Fibroblast of upper back skin (primary cell): ENCODE measurements at regions not wholly inside any gene's neighbourhood (a gene's known extent, or its start where the extent isn't known, plus 50 kb on each side); places are given as distances from the start of the nearest gene placed in this dataset.

Experiments
- DNase-seq: peaks from one replicate; pipeline ENCODE4 v3.0.0-alpha.2; 2013

DNA sequence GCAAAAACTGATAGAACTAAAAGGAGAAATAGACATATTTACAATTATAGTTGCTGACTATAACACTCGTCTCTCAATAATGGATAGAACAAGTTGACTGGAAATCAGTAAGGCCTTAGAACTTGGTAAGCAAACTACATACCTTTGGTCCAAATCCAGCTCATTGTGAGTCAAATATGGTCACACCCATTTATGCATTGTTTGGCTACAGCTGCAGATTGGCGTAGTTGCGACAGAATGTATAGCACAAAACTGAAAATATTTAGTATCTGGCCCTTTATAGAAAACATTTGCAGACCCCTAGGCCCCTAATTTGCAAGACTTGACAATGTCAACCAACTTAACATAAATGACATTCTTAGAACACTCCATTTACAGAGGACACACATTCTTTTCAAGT lies 103.6 kb upstream of the EGR2 start:
- DNase-seq = peak; percentile 45

DNA sequence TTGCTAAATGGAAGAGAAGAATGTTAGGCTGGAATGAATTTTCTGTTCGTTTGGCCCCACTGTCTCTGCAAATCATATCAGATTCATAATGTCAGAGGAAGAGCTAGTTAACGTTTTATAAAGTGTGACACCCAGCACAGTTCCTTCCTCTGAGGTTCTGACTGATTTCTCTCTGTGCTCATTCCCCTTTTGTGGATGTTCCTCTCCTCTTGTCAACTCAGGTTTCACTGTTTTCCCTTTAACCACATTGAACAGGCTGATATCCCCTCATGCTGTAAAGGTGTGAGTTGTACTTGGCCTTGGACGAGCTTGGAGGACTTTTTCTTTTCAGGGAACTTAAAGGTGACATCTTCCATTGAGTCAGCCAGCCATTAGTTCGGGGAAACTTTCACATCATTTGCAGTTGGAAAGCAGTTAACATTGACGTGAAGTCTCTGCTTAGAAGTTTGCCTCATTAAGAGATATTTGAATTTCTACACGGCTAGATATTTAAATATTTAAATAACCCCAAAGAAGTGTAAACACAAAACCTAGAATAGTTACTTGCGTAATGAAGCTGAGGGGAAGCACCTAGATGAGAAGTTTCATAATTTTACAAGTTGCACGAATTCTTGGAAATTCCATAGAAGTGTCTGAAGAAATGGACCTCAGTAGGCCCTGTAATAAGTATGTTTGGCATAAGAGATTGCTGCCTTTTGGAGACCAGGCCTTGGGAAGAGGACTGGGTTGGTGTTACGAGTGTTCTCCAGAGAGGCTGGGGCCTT lies 101.5 kb upstream of the EGR2 start:
- no peak for DNase-seq

DNA sequence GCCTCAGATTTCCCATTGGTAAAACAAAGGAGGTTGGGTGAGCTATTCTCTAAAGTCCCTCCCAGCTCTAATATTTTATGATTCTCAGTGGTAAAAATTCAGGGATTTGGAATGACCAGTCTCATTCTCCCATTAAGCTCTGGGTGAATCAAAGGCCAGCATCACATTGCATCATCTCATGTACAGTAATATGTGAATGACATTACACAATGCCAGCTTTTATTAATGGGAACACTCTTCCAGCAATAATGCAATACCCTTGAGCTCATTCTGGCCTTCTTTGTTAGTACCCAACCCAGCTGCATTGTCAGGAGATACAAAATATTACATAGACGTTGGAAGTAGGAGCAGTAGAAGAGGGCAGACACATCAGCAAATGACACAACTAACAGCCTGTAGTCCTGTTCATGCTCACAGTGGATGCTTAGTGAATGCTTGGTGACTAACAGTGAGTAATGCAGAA lies 100.0 kb upstream of the EGR2 start:
- peak; percentile 90 for DNase-seq

DNA sequence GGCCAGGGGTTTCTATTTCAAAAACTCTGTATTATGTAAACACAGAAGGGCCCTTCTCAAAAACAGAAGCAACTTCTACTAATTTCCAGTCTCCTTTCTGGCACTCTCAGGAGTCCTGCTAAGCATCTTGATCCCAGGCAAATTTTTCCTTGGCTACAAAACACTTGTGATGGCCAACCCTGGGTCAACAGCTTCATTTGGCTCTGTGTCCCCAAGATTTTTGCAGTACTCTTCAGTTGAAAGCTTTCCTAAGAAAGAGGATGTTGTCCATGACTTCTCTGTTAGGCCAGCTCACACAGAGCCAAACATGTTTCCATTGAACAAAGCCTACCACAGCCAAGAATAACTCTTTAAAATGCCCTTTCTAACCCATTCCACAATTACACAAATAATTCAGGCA lies 99.0 kb upstream of the EGR2 start:
- no peak for DNase-seq

DNA sequence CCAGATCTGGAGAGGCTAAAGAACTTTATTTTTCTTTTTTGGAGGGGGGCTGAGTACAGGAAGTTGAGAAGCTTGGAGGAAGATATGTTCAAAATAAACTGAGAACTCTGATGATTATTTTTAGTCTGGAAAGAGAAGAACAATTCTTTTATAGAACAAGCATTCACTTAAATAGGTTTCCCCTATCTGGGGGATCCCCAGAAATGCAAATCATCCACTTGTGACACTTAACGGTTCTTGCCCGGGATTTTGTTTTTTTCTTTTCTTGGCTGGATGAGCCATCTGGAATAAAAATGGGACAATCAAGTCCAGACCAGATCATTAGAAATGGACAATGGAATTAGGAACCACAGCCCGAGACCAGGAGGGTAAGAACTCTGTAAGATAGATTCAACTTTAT lies 95.9 kb upstream of the EGR2 start:
- no peak for DNase-seq

DNA sequence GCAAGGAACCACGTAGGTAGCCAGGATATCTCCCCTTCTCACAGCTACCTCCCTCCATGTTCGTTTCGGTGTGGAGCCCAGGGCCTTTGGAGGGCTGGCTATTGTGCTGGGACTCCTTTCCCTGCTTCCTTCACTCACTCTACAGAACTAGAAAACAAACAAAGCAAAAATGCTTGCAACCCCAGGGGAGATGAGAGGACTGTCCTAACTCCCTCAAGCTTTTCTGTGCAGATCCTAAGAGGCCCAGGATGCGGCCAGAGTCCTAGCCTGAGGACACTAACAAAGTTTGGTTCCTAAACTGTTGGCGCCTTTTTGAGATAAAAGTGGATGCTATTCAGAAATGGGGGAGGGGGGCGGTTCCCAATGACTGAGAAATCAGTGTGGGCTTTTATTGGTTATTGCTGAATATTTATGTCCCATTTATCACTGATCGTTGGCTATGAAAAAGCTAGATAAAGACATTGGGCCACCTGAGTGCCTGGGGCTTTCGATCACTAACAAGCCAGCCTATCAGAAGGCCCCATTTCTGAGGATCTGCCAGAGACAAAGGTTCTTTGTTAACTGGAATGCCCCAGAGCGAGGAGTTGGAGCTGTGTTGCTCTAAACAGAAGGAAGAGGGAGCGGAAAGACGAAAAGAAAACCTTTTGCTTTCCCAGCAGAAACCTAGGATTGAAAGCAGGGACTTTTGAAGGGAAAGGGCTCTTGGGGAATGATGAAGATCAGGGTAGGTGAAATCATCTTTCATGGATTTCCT lies 95.2 kb upstream of the EGR2 start:
- no peak for DNase-seq

DNA sequence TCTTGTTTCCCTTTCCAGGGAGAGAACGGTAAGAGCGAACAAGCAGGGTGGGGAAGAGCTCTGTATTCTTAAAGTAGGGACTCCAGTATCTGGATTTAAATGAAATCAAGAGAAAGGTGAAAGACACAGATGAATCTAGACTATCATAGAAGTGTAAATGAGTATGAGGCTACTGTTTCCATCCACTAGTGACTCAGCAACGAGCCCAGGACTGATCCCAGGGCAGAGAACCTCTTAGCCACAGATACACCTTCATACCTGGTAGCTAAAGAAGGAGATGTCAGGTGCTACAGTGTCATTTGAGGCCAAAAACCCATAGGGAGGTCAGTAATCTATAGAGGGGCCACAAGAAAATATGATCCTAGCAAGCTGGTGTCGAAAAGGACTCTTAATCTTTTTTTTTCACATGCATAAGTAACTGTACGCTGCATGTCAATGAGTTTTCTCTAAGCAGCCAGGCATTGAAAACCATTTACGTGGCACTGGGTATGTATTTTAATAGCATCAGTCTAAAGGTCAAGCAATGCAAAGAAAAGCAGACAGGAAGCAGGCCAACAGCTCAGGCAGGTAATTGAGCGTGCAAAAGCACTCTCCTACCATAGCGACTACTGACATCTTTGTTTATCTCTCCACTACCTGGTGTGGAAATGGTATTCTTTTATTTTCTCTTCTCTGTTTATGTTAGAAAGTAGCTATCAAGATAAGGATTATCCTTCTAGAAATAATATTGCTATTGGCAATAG lies 91.5 kb upstream of the EGR2 start:
- no peak for DNase-seq

DNA sequence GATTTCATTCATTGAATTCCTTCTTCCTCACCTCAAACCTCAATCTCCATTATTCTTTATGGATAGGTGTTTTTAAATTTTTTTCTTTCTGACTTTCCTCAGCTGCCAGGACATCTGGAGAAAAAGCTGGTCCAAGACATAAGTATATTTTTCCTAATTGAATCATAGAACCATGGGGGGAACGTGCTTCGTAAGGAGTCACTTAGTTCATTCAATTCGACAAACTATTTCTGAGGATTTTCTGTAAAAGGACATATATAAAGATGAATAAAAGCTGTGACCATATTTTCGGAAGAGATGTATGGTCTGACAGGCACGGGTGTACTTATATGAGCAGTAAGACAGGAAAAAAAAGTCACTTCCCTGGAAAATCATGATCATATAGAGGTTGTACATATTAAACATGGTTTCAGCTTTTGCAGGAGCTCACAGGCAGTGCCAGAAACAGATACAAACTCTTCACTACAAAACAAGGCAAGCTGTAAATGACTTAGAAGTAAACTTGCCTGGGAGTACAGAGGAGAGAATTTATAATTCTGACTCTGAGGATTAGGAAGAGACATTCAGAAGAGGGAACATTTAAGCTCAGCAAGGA lies 88.2 kb upstream of the EGR2 start:
- no peak for DNase-seq

DNA sequence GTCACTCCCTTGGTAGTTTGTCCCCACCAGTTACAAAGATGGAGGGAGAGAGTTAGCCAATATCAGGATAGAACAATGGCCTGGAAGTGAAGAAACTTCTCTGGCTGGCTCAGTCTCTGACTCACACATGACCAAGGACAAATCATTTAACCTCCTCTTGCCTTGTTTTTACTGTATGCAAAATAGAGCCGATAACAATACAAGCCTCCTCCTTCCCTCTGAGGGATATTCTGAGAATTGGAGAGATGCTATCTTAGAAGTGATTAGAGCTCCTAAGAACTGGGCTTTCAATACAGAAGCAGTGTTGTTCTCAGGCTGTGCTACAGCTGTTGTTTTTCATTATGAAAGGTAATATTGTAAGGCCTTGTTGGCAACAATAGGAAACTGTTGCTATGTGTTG lies 87.7 kb upstream of the EGR2 start:
- peak; percentile 20 for DNase-seq

DNA sequence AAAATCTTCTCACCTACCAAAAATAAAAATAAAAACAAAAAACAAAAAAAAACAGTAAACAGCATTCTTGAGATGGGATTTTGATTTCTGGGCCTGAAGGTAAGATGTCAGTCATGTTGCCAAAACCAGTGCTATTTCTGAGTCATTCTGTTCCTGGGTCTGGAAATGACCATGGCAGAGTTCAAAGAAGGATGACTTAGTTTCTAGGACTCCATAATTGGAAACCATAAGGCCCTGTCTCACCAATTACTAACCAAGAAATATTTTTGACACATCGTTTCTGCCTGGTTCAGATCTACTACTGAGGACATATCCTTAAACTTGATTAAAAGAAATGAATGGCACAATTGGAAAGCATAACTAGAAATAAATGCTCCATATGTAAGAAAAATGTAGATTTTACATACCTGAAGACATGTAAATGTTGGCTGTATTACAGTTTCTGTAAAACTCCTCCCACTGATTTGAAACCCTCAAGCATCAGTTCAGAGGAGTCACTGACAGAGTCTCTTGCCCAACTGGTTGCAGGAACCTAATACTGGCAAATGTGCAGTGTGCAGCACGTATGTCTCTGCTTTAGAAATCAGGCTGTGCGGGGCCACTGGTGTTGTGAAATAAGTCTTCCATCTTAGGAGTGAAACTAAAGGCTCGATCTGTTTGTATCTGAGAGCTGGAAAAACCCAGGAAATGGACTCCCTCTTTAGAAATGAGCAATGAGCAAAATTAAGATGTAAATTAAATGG lies 84.8 kb upstream of the EGR2 start:
- DNase-seq = no peak

DNA sequence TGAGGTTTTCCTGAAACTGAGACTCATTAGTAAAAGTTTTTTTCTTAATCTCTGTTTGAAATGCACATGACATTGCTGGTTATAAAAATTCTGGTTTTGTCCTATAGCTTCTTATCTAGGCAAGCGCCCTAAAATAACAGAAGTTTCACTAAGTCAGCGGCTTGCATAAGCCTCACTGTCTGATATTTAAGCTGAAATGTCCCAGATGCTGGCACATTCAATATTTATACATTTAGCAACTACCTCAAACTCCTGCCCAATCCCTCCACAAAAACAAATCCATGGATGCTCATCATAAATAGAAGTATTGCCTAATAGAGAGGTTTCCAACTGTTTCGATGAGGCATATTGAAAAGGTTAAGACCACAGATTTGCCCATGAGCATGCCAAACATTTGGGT lies 83.1 kb upstream of the EGR2 start:
- no peak for DNase-seq

DNA sequence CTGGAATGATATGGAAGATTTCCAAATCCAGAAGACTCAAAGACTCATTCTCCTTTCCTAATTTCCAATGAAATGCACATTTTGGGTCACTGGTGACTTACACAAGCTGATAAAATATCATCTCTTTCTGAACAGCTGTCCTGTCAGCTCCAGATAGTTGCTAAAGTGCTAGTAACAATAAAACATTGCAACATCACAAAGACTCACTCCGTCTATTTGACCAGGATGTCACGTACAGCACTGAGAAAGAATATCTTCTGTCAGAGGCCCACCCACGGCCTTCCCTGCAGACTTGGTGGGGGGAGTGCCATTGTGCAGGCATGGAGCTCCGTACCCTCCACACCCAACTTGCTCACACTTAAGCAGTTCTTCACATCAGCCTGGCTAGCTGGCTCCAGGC lies 78.9 kb upstream of the EGR2 start:
- peak; percentile 63 for DNase-seq

DNA sequence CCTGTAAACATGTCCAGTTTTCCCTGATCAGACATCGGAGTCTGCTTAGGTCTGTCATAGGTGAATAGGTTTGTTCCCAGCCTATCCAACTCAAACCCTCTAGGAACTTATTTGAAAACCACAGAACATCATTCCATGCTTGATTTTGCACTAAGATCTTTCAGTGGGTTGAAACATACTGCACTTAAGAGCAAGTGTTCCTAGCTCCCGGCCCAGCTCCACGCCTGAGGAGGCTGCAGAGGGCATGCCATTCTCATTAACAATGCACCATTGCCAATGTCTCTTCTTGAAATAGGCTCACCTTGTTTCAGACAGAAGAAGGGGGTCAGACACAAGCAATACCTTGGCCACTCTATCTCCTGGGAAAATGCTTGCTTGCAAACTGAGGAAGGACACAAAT lies 78.0 kb upstream of the EGR2 start:
- no peak for DNase-seq

DNA sequence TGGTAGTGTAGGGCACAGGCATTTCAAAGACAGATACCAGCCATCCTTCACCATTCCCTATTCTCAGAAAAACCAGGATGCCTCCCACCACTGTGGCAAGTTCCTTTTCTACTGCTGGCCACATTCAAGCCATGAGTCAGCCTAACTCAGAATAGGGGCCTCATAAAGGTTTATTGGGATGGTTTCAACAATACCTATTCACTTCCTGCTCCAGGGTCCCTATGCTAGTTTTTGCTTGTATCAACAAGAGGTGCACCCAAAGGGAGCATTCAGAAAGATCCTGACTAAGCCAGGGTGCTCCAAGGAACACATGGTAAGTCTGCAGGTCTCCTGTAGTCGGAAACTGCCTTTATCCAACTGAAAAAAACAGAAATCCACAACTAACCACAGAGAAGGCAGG lies 76.9 kb upstream of the EGR2 start:
- no peak for DNase-seq

DNA sequence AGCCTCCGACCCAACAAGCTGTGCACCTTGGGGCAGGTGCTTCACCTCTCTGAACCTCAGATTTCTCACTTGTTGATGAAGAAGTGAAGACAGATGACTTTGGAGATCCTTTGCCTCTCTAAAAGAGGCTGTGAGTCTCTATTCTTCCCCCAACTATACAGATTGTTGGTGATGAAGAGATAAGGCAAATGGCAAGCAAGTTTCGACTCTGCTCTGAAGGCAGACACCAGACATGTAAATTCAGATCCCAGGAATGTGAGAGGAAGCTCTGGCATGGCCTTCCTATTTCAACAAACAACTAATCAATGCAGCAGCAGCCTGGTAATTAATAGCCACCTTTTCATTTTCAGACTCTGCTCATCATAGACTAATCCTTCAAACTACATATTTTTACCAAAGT lies 74.2 kb upstream of the EGR2 start:
- no peak for DNase-seq

DNA sequence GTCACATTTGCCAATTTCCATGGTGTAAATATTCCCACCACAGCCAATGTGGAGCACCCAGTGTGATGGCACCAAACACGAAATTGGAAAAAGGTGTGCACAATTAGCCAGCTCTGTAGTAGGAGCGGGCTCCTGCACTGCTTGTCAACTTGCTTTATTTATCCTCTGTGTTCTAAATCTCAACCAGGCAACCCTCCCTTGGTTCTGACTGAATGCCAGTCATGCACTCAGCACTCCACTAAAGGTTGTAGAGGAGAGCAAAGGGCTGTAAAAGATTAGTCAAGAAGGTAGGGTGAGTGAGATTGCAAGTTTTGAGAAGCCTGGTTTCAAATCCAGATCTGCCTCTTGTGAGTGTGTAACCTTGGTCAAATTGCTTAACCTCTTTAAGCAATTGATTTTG lies 71.5 kb upstream of the EGR2 start:
- DNase-seq = no peak

DNA sequence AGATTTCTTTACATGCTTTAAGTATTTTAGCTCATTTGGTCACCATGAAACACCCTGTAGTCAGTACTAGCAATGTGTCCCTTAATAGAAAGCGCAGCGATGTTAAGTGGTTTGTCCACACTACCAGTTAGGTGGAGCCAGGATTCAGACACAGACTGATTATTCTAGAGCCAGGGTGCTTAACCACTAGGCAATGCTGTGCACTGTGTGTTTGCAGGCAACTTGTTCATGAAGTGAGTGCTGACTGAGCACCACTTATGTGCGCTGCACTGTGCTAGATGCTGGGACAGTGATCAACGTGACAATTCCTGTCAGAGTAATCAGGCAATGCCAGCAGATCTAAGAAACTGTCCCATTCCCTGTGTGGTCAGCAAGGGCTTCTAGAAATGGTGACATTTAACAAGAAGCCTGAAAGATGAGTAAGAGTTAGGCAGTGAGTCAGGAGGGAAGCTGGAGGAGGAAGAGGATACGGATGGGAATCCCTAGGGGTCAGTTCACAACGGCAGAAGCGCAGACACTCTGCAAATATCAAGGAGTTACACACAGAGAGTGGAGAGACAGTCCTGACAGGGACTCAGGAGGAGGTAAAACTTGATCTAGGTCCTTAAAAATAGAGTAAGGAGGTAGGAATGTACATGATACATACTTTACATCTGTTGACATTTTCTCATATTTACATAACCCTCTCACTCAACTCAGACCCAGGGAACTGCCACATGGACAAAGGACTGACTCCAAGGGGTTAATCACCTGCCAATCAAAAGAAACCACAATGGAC lies 69.7 kb upstream of the EGR2 start:
- DNase-seq = peak; percentile 85

DNA sequence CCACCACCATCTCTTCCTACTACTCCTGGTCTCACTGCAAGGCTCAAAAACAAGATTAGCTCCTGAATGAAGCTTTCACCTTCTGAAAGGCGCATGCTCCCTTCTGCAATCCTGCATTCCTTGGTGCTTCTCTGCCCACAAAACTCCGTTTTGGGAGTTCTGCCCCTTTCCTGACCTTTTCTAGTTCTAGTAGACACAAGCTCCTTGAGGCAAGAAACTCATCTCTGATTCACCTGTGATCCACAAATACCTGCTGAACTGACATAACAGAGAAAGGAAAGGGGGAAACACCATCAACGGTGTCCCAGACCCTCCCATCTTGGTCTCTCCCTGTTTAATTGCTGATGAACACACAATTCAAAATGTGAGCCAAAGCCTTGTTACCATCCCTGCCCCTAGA lies 64.0 kb upstream of the EGR2 start:
- no peak for DNase-seq

DNA sequence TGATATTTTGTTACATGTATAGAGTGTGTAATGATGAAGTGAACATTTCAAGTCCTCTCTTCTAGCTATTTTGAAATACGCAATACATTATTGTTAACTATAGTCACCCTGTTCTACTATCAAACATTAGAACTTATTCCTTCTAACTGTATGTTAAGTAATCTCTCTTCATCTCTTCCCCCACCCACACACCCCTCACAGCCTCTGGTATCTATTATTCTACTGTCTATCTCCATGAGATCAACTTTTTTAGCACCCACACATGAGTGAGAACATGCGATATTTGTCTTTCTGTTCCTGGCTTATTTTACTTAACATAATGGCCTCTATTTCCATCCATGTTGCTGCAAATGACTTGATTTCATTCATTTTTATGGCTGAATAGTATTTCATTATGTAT lies 57.7 kb upstream of the EGR2 start:
- DNase-seq = no peak

DNA sequence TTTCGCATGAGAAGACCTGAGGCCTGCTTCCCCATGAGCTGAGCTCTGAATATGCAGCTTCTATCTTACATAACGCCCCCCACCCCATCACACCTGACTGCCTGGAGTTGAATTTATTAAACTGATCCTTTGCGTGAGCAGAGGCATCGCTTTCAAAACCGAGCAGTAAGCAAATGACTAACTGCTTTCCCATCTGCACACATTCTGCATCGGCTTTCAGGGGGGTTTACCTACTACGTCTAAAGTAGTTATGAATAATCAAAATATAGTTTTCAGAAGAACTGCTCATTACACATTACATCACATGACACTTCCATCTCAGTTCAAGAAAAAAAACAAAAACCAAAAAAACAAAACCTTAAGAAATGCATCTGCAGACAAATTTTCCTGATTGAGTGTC lies 54.7 kb upstream of the EGR2 start:
- DNase-seq = no peak

DNA sequence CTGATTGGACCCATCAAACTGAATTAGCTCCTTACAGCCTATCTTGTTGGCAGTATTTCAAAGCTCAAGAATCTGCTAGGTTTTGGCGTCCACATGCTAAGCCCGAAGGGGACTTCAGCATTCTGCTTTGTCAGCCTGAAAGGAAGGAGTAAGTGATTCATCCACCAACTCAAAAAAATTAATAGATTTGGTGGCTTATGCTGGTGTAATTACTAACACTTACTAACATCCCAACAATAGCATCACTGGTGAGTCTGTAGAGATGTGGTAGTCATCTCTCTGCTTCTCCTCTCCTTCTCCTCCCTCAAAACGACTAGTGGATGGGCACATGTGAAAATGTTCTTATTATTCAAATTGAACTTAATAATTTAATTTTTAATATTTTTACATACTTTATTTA lies 53.8 kb upstream of the EGR2 start:
- DNase-seq = peak; percentile 19

DNA sequence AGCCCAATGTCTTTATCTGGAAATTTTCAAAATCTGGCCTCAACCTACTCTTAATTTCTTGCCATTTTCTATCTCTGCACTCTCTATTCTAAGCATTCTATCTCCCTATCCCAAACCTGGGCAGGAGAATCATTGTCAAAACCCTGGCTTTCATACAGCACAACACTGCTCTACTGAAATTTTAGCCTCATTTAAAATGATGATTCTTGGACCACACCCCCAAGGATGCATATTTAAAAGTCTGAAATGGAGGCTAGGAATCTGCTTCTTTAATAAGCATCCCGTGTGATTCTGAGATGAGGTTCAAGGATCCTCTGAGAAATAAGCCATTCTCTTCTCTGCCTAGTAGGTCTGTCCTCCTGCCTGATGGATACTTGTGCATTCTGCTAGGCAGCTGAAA lies 50.8 kb upstream of the EGR2 start:
- no peak for DNase-seq
